T-helper 9 cell (primary cell): ENCODE measurements at regions not wholly inside any gene's neighbourhood (a gene's known extent, or its start where the extent isn't known, plus 50 kb on each side); places are given as distances from the start of the nearest gene placed in this dataset.

Experiments
- DNase-seq: peaks from one replicate; pipeline ENCODE4 v3.0.0-alpha.2; 2020

- DNase-seq, result peak; percentile 16
These were observed 195.2 kb upstream of the DPPA4 start for GRCh38 chr3:109532257-109533216.

GRCh38 chr3:109545746-109546145, 208.4 kb upstream of the DPPA4 start:
- no peak for DNase-seq

- no peak for DNase-seq
These were observed 211.0 kb upstream of the DPPA4 start for GRCh38 chr3:109548192-109548938.

GRCh38 chr3:109553591-109554371, 216.4 kb upstream of the DPPA4 start:
- no peak for DNase-seq

GRCh38 chr3:109559389-109559788, 222.0 kb upstream of the DPPA4 start:
- DNase-seq, result no peak

GRCh38 chr3:109563149-109563548, 225.8 kb upstream of the DPPA4 start:
- DNase-seq, result no peak

GRCh38 chr3:109569135-109569846, 231.9 kb upstream of the DPPA4 start:
- no peak for DNase-seq

- no peak for DNase-seq
These were observed 233.1 kb upstream of the DPPA4 start for GRCh38 chr3:109570408-109570807.

- no peak for DNase-seq
These were observed 235.0 kb upstream of the DPPA4 start for GRCh38 chr3:109572301-109572700.

GRCh38 chr3:109596991-109597390, 259.6 kb upstream of the DPPA4 start:
- DNase-seq, result no peak

GRCh38 chr3:109597444-109597843, 260.1 kb upstream of the DPPA4 start:
- DNase-seq, result no peak

- DNase-seq, result no peak
These were observed 270.6 kb upstream of the DPPA4 start for GRCh38 chr3:109607897-109608296.

- no peak for DNase-seq
These were observed 271.2 kb upstream of the DPPA4 start for GRCh38 chr3:109608574-109608973.

- DNase-seq, result no peak
These were observed 281.5 kb upstream of the DPPA4 start for GRCh38 chr3:109618766-109619378.

GRCh38 chr3:109631897-109632296, 294.6 kb upstream of the DPPA4 start:
- no peak for DNase-seq

- no peak for DNase-seq
These were observed 302.9 kb upstream of the DPPA4 start for GRCh38 chr3:109640146-109640652.

- DNase-seq, result no peak
These were observed 304.7 kb upstream of the DPPA4 start for GRCh38 chr3:109642025-109642424.

- DNase-seq, result no peak
These were observed 306.2 kb upstream of the DPPA4 start for GRCh38 chr3:109643590-109643989.

GRCh38 chr3:109644332-109644731, 307.0 kb upstream of the DPPA4 start:
- no peak for DNase-seq

- no peak for DNase-seq
These were observed 307.4 kb upstream of the DPPA4 start for GRCh38 chr3:109644746-109645145.

- DNase-seq, result no peak
These were observed 310.7 kb upstream of the DPPA4 start for GRCh38 chr3:109648027-109648426.

GRCh38 chr3:109656225-109656624, 318.9 kb upstream of the DPPA4 start:
- no peak for DNase-seq
